CD14-positive monocyte (primary cell): ENCODE measurements at regions not wholly inside any gene's neighbourhood (a gene's known extent, or its start where the extent isn't known, plus 50 kb on each side); places are given as distances from the start of the nearest gene placed in this dataset.

Experiments used
- DNase-seq, 3 donors: peaks; one replicate each; pipeline ENCODE4 v3.0.0-alpha.2; 2011 to 2022
- H2AFZ ChIP-seq: 2 replicates; pipeline ENCODE4 v1.6.0; 2012; ENCODE audit warnings: mild to moderate bottlenecking, low read depth, low read length, inconsistent platforms; ENCODE audit not compliant: insufficient read depth, poor library complexity, severe bottlenecking
- H3K27ac ChIP-seq, 2 donors: 1 replicate in 1 of 2; 2 replicates in 1 of 2; pipeline ENCODE4 v1.5.1; 2012 to 2013; ENCODE audit warnings: low read length in 2 of 2, control low read depth in 1 of 2, inconsistent platforms in 1 of 2, low read depth in 1 of 2, mild to moderate bottlenecking in 1 of 2
- H3K27me3 ChIP-seq, 2 donors: one replicate each; pipeline versions ENCODE4 v1.6.0 to v1.6.1; 2011 to 2013; ENCODE audit warnings: low read length in 2 of 2; ENCODE audit not compliant: control insufficient read depth in 2 of 2, insufficient read depth in 2 of 2
- H3K36me3 ChIP-seq, 2 donors: replicated peaks in 1 of 2; 1 replicate in 1 of 2; 2 replicates in 1 of 2; pipeline versions ENCODE4 v1.5.1 to v1.6.1; 2012 to 2013; ENCODE audit warnings: low read length in 2 of 2, control low read depth in 1 of 2, inconsistent platforms in 1 of 2, mild to moderate bottlenecking in 1 of 2; ENCODE audit not compliant: insufficient read depth in 2 of 2, control insufficient read depth in 1 of 2
- H3K4me1 ChIP-seq, 2 donors: 1 replicate in 1 of 2; 2 replicates in 1 of 2; pipeline versions ENCODE4 v1.5.1 to v1.6.1; 2012 to 2013; ENCODE audit warnings: low read length in 2 of 2, control low read depth in 1 of 2, inconsistent platforms in 1 of 2, mild to moderate bottlenecking in 1 of 2, moderate library complexity in 1 of 2; ENCODE audit not compliant: insufficient read depth in 2 of 2, control insufficient read depth in 1 of 2
- H3K4me2 ChIP-seq: replicated peaks from 2 replicates; pipeline ENCODE3; 2012; ENCODE audit warnings: low read length, moderate library complexity, mild to moderate bottlenecking; ENCODE audit not compliant: poor library complexity, severe bottlenecking; ENCODE audit errors: extremely low read depth
- H3K4me3 ChIP-seq, 3 experiments: fragments of 200-600 bp in 1 of 3; sonication (generic) in 1 of 3; replicated peaks in 1 of 3; 1 replicate in 2 of 3; 2 replicates in 1 of 3; pipeline ENCODE4 v1.5.1; 2011 to 2013; ENCODE audit warnings: low read length in 3 of 3, mild to moderate bottlenecking in 3 of 3, control low read depth in 2 of 3, low read depth in 2 of 3, inconsistent platforms in 1 of 3, moderate library complexity in 1 of 3
- H3K79me2 ChIP-seq: 2 replicates; pipeline ENCODE4 v1.6.0; 2012; ENCODE audit warnings: mild to moderate bottlenecking, control low read depth, inconsistent platforms, low read length, moderate library complexity; ENCODE audit not compliant: insufficient read depth
- H3K9ac ChIP-seq: 2 replicates; pipeline ENCODE4 v1.6.0; 2017; ENCODE audit warnings: low read length, mild to moderate bottlenecking; ENCODE audit not compliant: insufficient read depth, poor library complexity, severe bottlenecking
- H3K9me3 ChIP-seq, 2 donors: replicated peaks in 1 of 2; 1 replicate in 1 of 2; 2 replicates in 1 of 2; pipeline versions ENCODE4 v1.5.1 to v1.6.1; 2012 to 2013; ENCODE audit warnings: low read length in 2 of 2, control low read depth in 1 of 2; ENCODE audit not compliant: control insufficient read depth in 1 of 2, insufficient read depth in 1 of 2
- H4K20me1 ChIP-seq: 2 replicates; pipeline ENCODE4 v1.6.0; 2012; ENCODE audit warnings: mild to moderate bottlenecking, low read length, control low read depth, moderate library complexity; ENCODE audit not compliant: insufficient read depth
- H3K27ac Mint-ChIP-seq, 7 donors: one replicate each; pipeline ENCODE4 v1.8.0; 2020; ENCODE audit warnings: mild to moderate bottlenecking in 7 of 7, mixed read lengths in 7 of 7, moderate library complexity in 6 of 7, inconsistent platforms in 2 of 7
- H3K27me3 Mint-ChIP-seq, 3 donors: one replicate each; pipeline ENCODE4 v1.8.0; 2021 to 2022; ENCODE audit warnings: low read depth in 3 of 3, mild to moderate bottlenecking in 3 of 3, mixed read lengths in 3 of 3, moderate library complexity in 3 of 3, inconsistent platforms in 1 of 3
- H3K36me3 Mint-ChIP-seq, 2 donors: one replicate each; pipeline ENCODE4 v1.8.0; 2020; ENCODE audit warnings: mixed read lengths in 2 of 2, inconsistent platforms in 1 of 2, mild to moderate bottlenecking in 1 of 2
- H3K4me1 Mint-ChIP-seq: one replicate; pipeline ENCODE4 v1.8.0; 2020; ENCODE audit warnings: mild to moderate bottlenecking, mixed read lengths
- H3K4me3 Mint-ChIP-seq, 2 donors: one replicate each; pipeline ENCODE4 v1.8.0; 2020; ENCODE audit warnings: mild to moderate bottlenecking in 2 of 2, mixed read lengths in 2 of 2, moderate library complexity in 1 of 2
- H3K9me3 Mint-ChIP-seq, 7 donors: one replicate each; pipeline ENCODE4 v1.8.0; 2020 to 2022; ENCODE audit warnings: mixed read lengths in 7 of 7, mild to moderate bottlenecking in 6 of 7, moderate library complexity in 6 of 7, inconsistent platforms in 2 of 7
- WGBS: methylation state at CpG from one replicate; pipeline ENCODE4 v1.1.5; 2013; ENCODE audit warnings: missing lambda C conversion rate; ENCODE audit not compliant: insufficient coverage; 5-methylcytosine and 5-hydroxymethylcytosine counted together
- intact Hi-C, 2 donors: fragments of 100-400 bp; cut with micrococcal nuclease; formaldehyde crosslinking; loops; one replicate each; pipeline versions ENCODE4 v1.15.0 to v1.15.1; 2023
- TF ChIP-seq, protein P1 (sequence below): fragments of 200-600 bp; IDR thresholded peaks from one replicate; pipeline ENCODE4 v1.8.0; 2022; ENCODE audit warnings: antibody characterized with exemption, mild to moderate bottlenecking

DNA sequence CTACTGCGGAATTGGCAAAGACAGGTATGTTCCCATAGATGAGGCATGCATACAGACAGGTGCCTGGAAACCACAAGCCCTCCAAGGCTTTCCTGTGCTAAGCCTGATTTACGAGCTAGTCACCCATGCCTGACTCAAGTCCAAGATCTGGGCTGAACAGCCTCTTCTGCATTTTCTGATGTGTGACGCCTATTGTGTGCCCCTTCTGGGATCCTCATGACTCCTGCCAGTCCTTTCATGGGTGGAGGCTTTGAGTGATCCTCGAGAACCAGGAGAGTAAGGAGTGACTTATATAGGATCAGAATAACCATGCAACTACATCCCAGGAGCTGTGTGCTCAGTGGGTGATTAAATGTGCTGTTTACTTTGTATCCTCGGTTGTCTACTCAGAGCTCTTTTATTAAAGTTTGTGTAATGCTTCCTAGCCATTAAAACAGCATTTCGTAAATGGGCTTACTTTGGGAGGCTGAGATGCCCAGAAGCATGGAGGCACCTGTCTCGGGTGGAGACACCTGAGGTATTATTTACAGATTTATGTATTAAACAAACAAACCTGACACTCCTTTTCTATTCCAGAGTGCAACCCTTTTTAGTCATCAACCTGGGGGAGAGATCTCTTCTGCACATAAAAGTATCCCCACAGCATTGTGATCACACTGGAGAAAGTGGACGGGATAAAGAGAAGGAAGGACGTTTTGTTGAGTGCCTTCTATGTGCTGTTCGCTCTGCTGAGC lies 373.0 kb upstream of the DYNLRB2 start:
- Mint-ChIP-seq H3K36me3 (no peaks in the 10 kb centered on the region), H3K4me3 (no peak overlapping the region), H3K27me3 (peaks cover 0 to 3% (median 0%) of the 10 kb centered on the region in 3 donors), H3K27ac (no peak overlapping the region), H3K4me1 (no peaks in the 10 kb centered on the region), H3K9me3 (peaks cover 0 to 3% (median 0%) of the 10 kb centered on the region in 7 donors)
- TF ChIP-seq, protein P1, sequence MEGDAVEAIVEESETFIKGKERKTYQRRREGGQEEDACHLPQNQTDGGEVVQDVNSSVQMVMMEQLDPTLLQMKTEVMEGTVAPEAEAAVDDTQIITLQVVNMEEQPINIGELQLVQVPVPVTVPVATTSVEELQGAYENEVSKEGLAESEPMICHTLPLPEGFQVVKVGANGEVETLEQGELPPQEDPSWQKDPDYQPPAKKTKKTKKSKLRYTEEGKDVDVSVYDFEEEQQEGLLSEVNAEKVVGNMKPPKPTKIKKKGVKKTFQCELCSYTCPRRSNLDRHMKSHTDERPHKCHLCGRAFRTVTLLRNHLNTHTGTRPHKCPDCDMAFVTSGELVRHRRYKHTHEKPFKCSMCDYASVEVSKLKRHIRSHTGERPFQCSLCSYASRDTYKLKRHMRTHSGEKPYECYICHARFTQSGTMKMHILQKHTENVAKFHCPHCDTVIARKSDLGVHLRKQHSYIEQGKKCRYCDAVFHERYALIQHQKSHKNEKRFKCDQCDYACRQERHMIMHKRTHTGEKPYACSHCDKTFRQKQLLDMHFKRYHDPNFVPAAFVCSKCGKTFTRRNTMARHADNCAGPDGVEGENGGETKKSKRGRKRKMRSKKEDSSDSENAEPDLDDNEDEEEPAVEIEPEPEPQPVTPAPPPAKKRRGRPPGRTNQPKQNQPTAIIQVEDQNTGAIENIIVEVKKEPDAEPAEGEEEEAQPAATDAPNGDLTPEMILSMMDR = no peak
- H2AFZ ChIP-seq = no peak overlapping the region
- no peak for DNase-seq
- WGBS = 36% methylated on average over 5 of the region's 10 CpGs
- no peak overlapping the region for H3K9ac ChIP-seq
- no peak overlapping the region for H3K4me3 ChIP-seq
- H3K79me2 ChIP-seq = no peaks in the 10 kb centered on the region
- no peaks in the 10 kb centered on the region for H3K36me3 ChIP-seq
- H3K4me1 ChIP-seq = no peaks in the 10 kb centered on the region
- no peak overlapping the region for H3K27ac ChIP-seq
- intact Hi-C loops = no loop called here
- H3K27me3 ChIP-seq = no peaks in the 10 kb centered on the region
- no peak overlapping the region for H3K4me2 ChIP-seq
- H4K20me1 ChIP-seq = no peaks in the 10 kb centered on the region
- no peaks in the 10 kb centered on the region for H3K9me3 ChIP-seq

DNA sequence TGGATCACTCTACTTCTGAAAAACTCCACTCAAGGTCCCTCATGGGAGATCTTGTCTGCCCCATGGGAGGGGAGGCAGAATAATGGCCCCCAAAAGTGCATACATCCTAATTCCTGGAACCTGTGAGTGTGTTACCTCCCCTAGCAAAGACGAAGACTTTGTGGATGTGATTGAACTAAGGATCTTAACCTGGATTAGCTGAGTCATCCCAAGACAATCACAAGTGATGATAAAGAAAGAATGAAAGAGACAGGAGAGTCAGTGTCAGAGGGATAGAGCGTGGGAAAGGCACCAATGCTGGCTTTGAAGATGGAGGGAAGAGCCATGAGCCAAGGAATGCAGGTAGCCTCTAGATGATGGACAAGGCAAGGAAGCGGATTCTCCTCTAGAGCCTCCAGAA lies 374.7 kb upstream of the DYNLRB2 start:
- peaks cover 0 to 3% (median 0%) of the 10 kb centered on the region in 7 donors for H3K9me3 Mint-ChIP-seq

More for the DNA sequence above, 374.7 kb upstream of the DYNLRB2 start:
- no peak overlapping the region for H3K27ac Mint-ChIP-seq
- TF ChIP-seq, protein P1 = no peak
- no peaks in the 10 kb centered on the region for H3K36me3 Mint-ChIP-seq
- no peak for DNase-seq
- Histone ChIP-seq H3K4me3 (no peak overlapping the region), H3K27ac (no peak overlapping the region), H3K9me3 (no peaks in the 10 kb centered on the region), H3K9ac (no peak overlapping the region), H2AFZ (no peak overlapping the region), H3K79me2 (no peaks in the 10 kb centered on the region), H3K4me2 (no peak overlapping the region), H4K20me1 (no peaks in the 10 kb centered on the region), H3K36me3 (no peaks in the 10 kb centered on the region), H3K27me3 (no peaks in the 10 kb centered on the region), H3K4me1 (no peaks in the 10 kb centered on the region)
- no CpG with 5 or more reads among the region's 3 CpGs for WGBS
- H3K4me3 Mint-ChIP-seq = no peak overlapping the region
- no peaks in the 10 kb centered on the region for H3K4me1 Mint-ChIP-seq
- intact Hi-C loops = no loop called here
- peaks cover 0 to 3% (median 0%) of the 10 kb centered on the region in 3 donors for H3K27me3 Mint-ChIP-seq
